Skeletal muscle tissue (tissue), 3 donors: ENCODE measurements at regions not wholly inside any gene's neighbourhood (a gene's known extent, or its start where the extent isn't known, plus 50 kb on each side); places are given as distances from the start of the nearest gene placed in this dataset.

Experiments
- H3K27ac ChIP-seq: one replicate; pipeline ENCODE4 v1.7.0; 2013; ENCODE audit warnings: mild to moderate bottlenecking, low read depth, low read length, inconsistent platforms
- H3K27me3 ChIP-seq, 3 donors: one replicate each; pipeline ENCODE4 v1.7.0; 2013; ENCODE audit warnings: low read length in 3 of 3; ENCODE audit not compliant: control insufficient read depth in 3 of 3, insufficient read depth in 3 of 3
- H3K36me3 ChIP-seq, 3 donors: one replicate each; pipeline ENCODE4 v1.7.0; 2013; ENCODE audit warnings: low read length in 3 of 3; ENCODE audit not compliant: control insufficient read depth in 3 of 3, insufficient read depth in 3 of 3
- H3K4me1 ChIP-seq, 3 donors: one replicate each; pipeline ENCODE4 v1.7.0; 2013; ENCODE audit warnings: low read length in 3 of 3, mild to moderate bottlenecking in 3 of 3; ENCODE audit not compliant: control insufficient read depth in 3 of 3, insufficient read depth in 3 of 3
- H3K4me3 ChIP-seq, 3 donors: one replicate each; pipeline ENCODE4 v1.7.0; 2013; ENCODE audit warnings: low read length in 3 of 3
- H3K9ac ChIP-seq, 3 donors: one replicate each; pipeline ENCODE4 v1.7.0; 2013; ENCODE audit warnings: low read length in 3 of 3, mild to moderate bottlenecking in 3 of 3, moderate library complexity in 2 of 3, low read depth in 1 of 3
- H3K9me3 ChIP-seq, 3 donors: one replicate each; pipeline ENCODE4 v1.7.0; 2013; ENCODE audit warnings: low read length in 3 of 3; ENCODE audit not compliant: control insufficient read depth in 3 of 3
- donor health status: Osteomylitis.

- Histone ChIP-seq H3K27me3 (no peaks in the 10 kb centered on the region), H3K27ac (no peak overlapping the region), H3K9ac (no peak overlapping the region), H3K36me3 (no peaks in the 10 kb centered on the region), H3K9me3 (no peaks in the 10 kb centered on the region), H3K4me3 (no peak overlapping the region), H3K4me1 (peaks cover 0 to 7% (median 5%) of the 10 kb centered on the region in 3 donors)
These were observed 450.3 kb upstream of the TBX3 start for GRCh38 chr12:115134298-115134697.

GRCh38 chr12:115132905-115133304 is 448.9 kb upstream of the TBX3 start:
- no peaks in the 10 kb centered on the region for H3K27me3 ChIP-seq
- peaks cover 0 to 7% (median 5%) of the 10 kb centered on the region in 3 donors for H3K4me1 ChIP-seq
- no peaks in the 10 kb centered on the region for H3K9me3 ChIP-seq
- H3K9ac ChIP-seq, result no peak overlapping the region
- H3K36me3 ChIP-seq, result no peaks in the 10 kb centered on the region
- H3K4me3 ChIP-seq, result no peak overlapping the region
- no peak overlapping the region for H3K27ac ChIP-seq

GRCh38 chr12:115132145-115132544 is 448.2 kb upstream of the TBX3 start:
- Histone ChIP-seq H3K9me3 (no peaks in the 10 kb centered on the region), H3K27ac (no peak overlapping the region), H3K4me1 (peaks cover 0 to 7% (median 5%) of the 10 kb centered on the region in 3 donors), H3K9ac (no peak overlapping the region), H3K27me3 (no peaks in the 10 kb centered on the region), H3K4me3 (no peak overlapping the region), H3K36me3 (no peaks in the 10 kb centered on the region)

GRCh38 chr12:115129727-115130126 is 445.8 kb upstream of the TBX3 start:
- Histone ChIP-seq H3K4me3 (no peak overlapping the region), H3K27ac (no peak overlapping the region)

GRCh38 chr12:115121053-115121452 is 437.1 kb upstream of the TBX3 start:
- Histone ChIP-seq H3K4me3 (no peak overlapping the region), H3K36me3 (no peaks in the 10 kb centered on the region), H3K4me1 (no peaks in the 10 kb centered on the region), H3K9me3 (no peaks in the 10 kb centered on the region), H3K27ac (no peak overlapping the region), H3K27me3 (no peaks in the 10 kb centered on the region), H3K9ac (no peak overlapping the region)

More at GRCh38 chr12:115129727-115130126, 445.8 kb upstream of the TBX3 start:
- H3K36me3 ChIP-seq, result no peaks in the 10 kb centered on the region
- H3K9me3 ChIP-seq, result no peaks in the 10 kb centered on the region
- no peak overlapping the region for H3K9ac ChIP-seq
- no peaks in the 10 kb centered on the region for H3K27me3 ChIP-seq
- H3K4me1 ChIP-seq, result no peaks in the 10 kb centered on the region

GRCh38 chr12:115118177-115118724 is 434.3 kb upstream of the TBX3 start:
- Histone ChIP-seq H3K36me3 (no peaks in the 10 kb centered on the region), H3K27ac (no peak overlapping the region), H3K9me3 (no peaks in the 10 kb centered on the region), H3K4me3 (no peak overlapping the region), H3K4me1 (no peaks in the 10 kb centered on the region), H3K27me3 (no peaks in the 10 kb centered on the region), H3K9ac (no peak overlapping the region)

GRCh38 chr12:115114140-115114539 is 430.2 kb upstream of the TBX3 start:
- H3K9me3 ChIP-seq, result no peaks in the 10 kb centered on the region
- H3K27me3 ChIP-seq, result no peaks in the 10 kb centered on the region
- no peaks in the 10 kb centered on the region for H3K36me3 ChIP-seq
- no peak overlapping the region for H3K4me3 ChIP-seq
- no peak overlapping the region for H3K9ac ChIP-seq
- no peak overlapping the region for H3K27ac ChIP-seq
- no peaks in the 10 kb centered on the region for H3K4me1 ChIP-seq

- H3K27ac ChIP-seq, result no peak overlapping the region
- H3K9ac ChIP-seq, result no peak overlapping the region
- H3K9me3 ChIP-seq, result no peaks in the 10 kb centered on the region
- no peaks in the 10 kb centered on the region for H3K36me3 ChIP-seq
- no peaks in the 10 kb centered on the region for H3K27me3 ChIP-seq
- H3K4me1 ChIP-seq, result no peaks in the 10 kb centered on the region
- H3K4me3 ChIP-seq, result no peak overlapping the region
These were observed 425.9 kb upstream of the TBX3 start for GRCh38 chr12:115109863-115110262.

- no peak overlapping the region for H3K9ac ChIP-seq
- H3K4me3 ChIP-seq, result no peak overlapping the region
These were observed 424.4 kb upstream of the TBX3 start for GRCh38 chr12:115108129-115109100.

More at GRCh38 chr12:115108129-115109100, 424.4 kb upstream of the TBX3 start:
- Histone ChIP-seq H3K27me3 (no peaks in the 10 kb centered on the region), H3K36me3 (no peaks in the 10 kb centered on the region), H3K27ac (no peak overlapping the region), H3K4me1 (peaks cover 0 to 4% (median 0%) of the 10 kb centered on the region in 3 donors), H3K9me3 (no peaks in the 10 kb centered on the region)
